GM23338 (cell line): ENCODE measurements at regions not wholly inside any gene's neighbourhood (a gene's known extent, or its start where the extent isn't known, plus 50 kb on each side); places are given as distances from the start of the nearest gene placed in this dataset.

Experiments used
- ATAC-seq: fragments of 200-7000 bp; cut with Tn5 transposase; 3 replicates; pipeline ENCODE4 v1.9.1; 2020
- DNase-seq: peaks from one replicate; pipeline ENCODE4 v3.0.0-alpha.2; 2015; ENCODE audit warnings: low spot score
- H2AFZ ChIP-seq: fragments of 200-600 bp; sonication (generic); 2 replicates; pipeline ENCODE4 v1.8.0; 2016; ENCODE audit warnings: antibody characterized with exemption, mild to moderate bottlenecking, moderate library complexity
- H3F3A ChIP-seq: fragments of 200-600 bp; sonication (generic); replicated peaks from 2 replicates; pipeline ENCODE4 v1.8.0; 2017; ENCODE audit warnings: antibody characterized with exemption, mixed run types, low read depth
- H3K27ac ChIP-seq: fragments of 200-600 bp; sonication (generic); 2 replicates; pipeline ENCODE4 v1.6.1; 2016; ENCODE audit warnings: low read depth
- H3K27me3 ChIP-seq: fragments of 200-600 bp; sonication (generic); 2 replicates; pipeline ENCODE4 v1.8.0; 2016; ENCODE audit warnings: mild to moderate bottlenecking, mixed run types, moderate library complexity; ENCODE audit not compliant: insufficient read depth
- H3K36me3 ChIP-seq: fragments of 200-600 bp; sonication (generic); 2 replicates; pipeline ENCODE4 v1.8.0; 2016; ENCODE audit warnings: mild to moderate bottlenecking; ENCODE audit not compliant: insufficient read depth
- H3K4me1 ChIP-seq: fragments of 200-600 bp; sonication (generic); 2 replicates; pipeline ENCODE4 v1.8.0; 2016; ENCODE audit warnings: mild to moderate bottlenecking, moderate library complexity; ENCODE audit not compliant: insufficient read depth
- H3K4me2 ChIP-seq: fragments of 200-600 bp; sonication (generic); 2 replicates; pipeline ENCODE4 v1.7.1; 2017; ENCODE audit warnings: mixed run types
- H3K4me3 ChIP-seq: fragments of 200-600 bp; sonication (generic); 2 replicates; pipeline ENCODE4 v1.6.1; 2016; ENCODE audit warnings: mixed run types
- H3K79me2 ChIP-seq: fragments of 200-600 bp; sonication (generic); replicated peaks from 2 replicates; pipeline ENCODE4 v1.8.0; 2017; ENCODE audit warnings: mild to moderate bottlenecking; ENCODE audit not compliant: insufficient read depth
- H3K9me2 ChIP-seq: fragments of 200-600 bp; sonication (generic); 2 replicates; pipeline ENCODE4 v1.8.0; 2017; ENCODE audit not compliant: insufficient read depth
- H4K20me1 ChIP-seq: fragments of 200-600 bp; sonication (generic); replicated peaks from 2 replicates; pipeline ENCODE4 v1.8.0; 2017; ENCODE audit warnings: mild to moderate bottlenecking; ENCODE audit not compliant: insufficient read depth
- H3K27ac Mint-ChIP-seq: 2 replicates; pipeline ENCODE4 v1.8.0; 2020; ENCODE audit warnings: inconsistent platforms, mild to moderate bottlenecking, moderate library complexity, mixed read lengths
- H3K27me3 Mint-ChIP-seq: 3 replicates; pipeline ENCODE4 v1.8.0; 2022; ENCODE audit warnings: low read depth, mild to moderate bottlenecking, moderate library complexity, mixed read lengths, inconsistent platforms; ENCODE audit not compliant: insufficient read depth, poor library complexity
- H3K36me3 Mint-ChIP-seq: 3 replicates; pipeline ENCODE4 v1.8.0; 2021; ENCODE audit warnings: low read depth, mild to moderate bottlenecking, inconsistent platforms, moderate library complexity, mixed read lengths
- H3K4me1 Mint-ChIP-seq: 3 replicates; pipeline ENCODE4 v1.8.0; 2020; ENCODE audit warnings: mild to moderate bottlenecking, inconsistent platforms, mixed read lengths
- H3K4me3 Mint-ChIP-seq: 3 replicates; pipeline ENCODE4 v1.8.0; 2021; ENCODE audit warnings: moderate library complexity, mild to moderate bottlenecking, inconsistent platforms, mixed read lengths
- H3K9me3 Mint-ChIP-seq: 3 replicates; pipeline ENCODE4 v1.8.0; 2020; ENCODE audit warnings: moderate library complexity, mild to moderate bottlenecking, inconsistent platforms, mixed read lengths
- CREB1 ChIP-seq: fragments of 250-450 bp; sonication (Bioruptor Pico); IDR thresholded peaks from 2 replicates; pipeline ENCODE4 v1.5.0; 2020; ENCODE audit warnings: low read depth, mild to moderate bottlenecking, moderate library complexity
- CTCF ChIP-seq, 2 experiments: fragments of 200-600 bp in 1 of 2; sonication (generic) in 1 of 2; conservative IDR thresholded peaks; 2 replicates each; pipeline versions ENCODE4 v1.5.1 to v1.6.1; 2016 to 2017; ENCODE audit warnings: antibody characterized with exemption in 2 of 2, low read depth in 2 of 2, mild to moderate bottlenecking in 2 of 2, moderate library complexity in 1 of 2
- ETS1 ChIP-seq: IDR thresholded peaks from 2 replicates; pipeline ENCODE4 v1.6.1; 2016; ENCODE audit warnings: antibody characterized with exemption
- EZH2 ChIP-seq: fragments of 200-600 bp; sonication (generic); IDR thresholded peaks from one replicate; pipeline ENCODE4 v1.8.0; 2017; ENCODE audit warnings: antibody characterized with exemption, mild to moderate bottlenecking, low read depth; ENCODE audit not compliant: unreplicated experiment
- EZH2phosphoT487 ChIP-seq: fragments of 200-600 bp; sonication (generic); IDR thresholded peaks from one replicate; pipeline ENCODE4 v1.8.1; 2018; ENCODE audit warnings: antibody characterized with exemption; ENCODE audit not compliant: unreplicated experiment
- JUNB ChIP-seq: IDR thresholded peaks from one replicate; pipeline ENCODE4 v1.6.1; 2016; ENCODE audit warnings: antibody characterized with exemption; ENCODE audit not compliant: unreplicated experiment
- NANOG ChIP-seq: IDR thresholded peaks from 2 replicates; pipeline ENCODE4 v1.6.1; 2016; ENCODE audit warnings: antibody characterized with exemption, borderline replicate concordance
- POLR2AphosphoS5 ChIP-seq: IDR thresholded peaks from 2 replicates; pipeline ENCODE4 v1.6.1; 2016; ENCODE audit warnings: antibody characterized with exemption, low read depth
- REST ChIP-seq: IDR thresholded peaks from one replicate; pipeline ENCODE4 v1.6.1; 2018; ENCODE audit warnings: antibody characterized with exemption; ENCODE audit not compliant: unreplicated experiment
- STAT1 ChIP-seq: IDR thresholded peaks from one replicate; pipeline ENCODE4 v1.6.1; 2016; ENCODE audit warnings: antibody characterized with exemption; ENCODE audit not compliant: unreplicated experiment
- ZNF114 ChIP-seq: fragments of 250-450 bp; sonication (Bioruptor Pico); IDR thresholded peaks from 2 replicates; pipeline ENCODE4 v1.5.0; 2020; ENCODE audit warnings: mild to moderate bottlenecking, moderate library complexity
- ZNF331 ChIP-seq: fragments of 250-450 bp; sonication (Bioruptor Pico); IDR thresholded peaks from 2 replicates; pipeline ENCODE4 v1.5.0; 2020; ENCODE audit warnings: low read depth, mild to moderate bottlenecking, moderate library complexity
- TF ChIP-seq, protein P1 (sequence below): fragments of 250-450 bp; sonication (Bioruptor Pico); IDR thresholded peaks from 2 replicates; pipeline ENCODE4 v1.5.0; 2020; ENCODE audit warnings: mild to moderate bottlenecking, moderate library complexity

- Mint-ChIP-seq H3K9me3 (no peaks in the 10 kb centered on the region), H3K4me3 (no peak overlapping the region), H3K4me1 (no peaks in the 10 kb centered on the region), H3K27ac (no peak overlapping the region), H3K36me3 (no peaks in the 10 kb centered on the region), H3K27me3 (no peaks in the 10 kb centered on the region)
- no peaks in the 10 kb centered on the region for H3K27me3 ChIP-seq
- no peak for ATAC-seq
- H3K79me2 ChIP-seq = no peaks in the 10 kb centered on the region
- H2AFZ ChIP-seq = no peak overlapping the region
- H3K4me2 ChIP-seq = no peak overlapping the region
- no peak for TF ChIP-seq POLR2AphosphoS5
- TF ChIP-seq JUNB = no peak
- TF ChIP-seq STAT1 = no peak
- no peak for TF ChIP-seq ZNF114 (CRISPR knock-in tag)
- no peak for TF ChIP-seq CTCF (conservative IDR thresholded peaks at IDR 0.05; ENCODE audit: low read depth in 2 of 2)
- TF ChIP-seq ZNF331 = no peak
- TF ChIP-seq CREB1 (CRISPR knock-in tag) = no peak
- TF ChIP-seq EZH2phosphoT487 = no peak
- TF ChIP-seq, protein P1, sequence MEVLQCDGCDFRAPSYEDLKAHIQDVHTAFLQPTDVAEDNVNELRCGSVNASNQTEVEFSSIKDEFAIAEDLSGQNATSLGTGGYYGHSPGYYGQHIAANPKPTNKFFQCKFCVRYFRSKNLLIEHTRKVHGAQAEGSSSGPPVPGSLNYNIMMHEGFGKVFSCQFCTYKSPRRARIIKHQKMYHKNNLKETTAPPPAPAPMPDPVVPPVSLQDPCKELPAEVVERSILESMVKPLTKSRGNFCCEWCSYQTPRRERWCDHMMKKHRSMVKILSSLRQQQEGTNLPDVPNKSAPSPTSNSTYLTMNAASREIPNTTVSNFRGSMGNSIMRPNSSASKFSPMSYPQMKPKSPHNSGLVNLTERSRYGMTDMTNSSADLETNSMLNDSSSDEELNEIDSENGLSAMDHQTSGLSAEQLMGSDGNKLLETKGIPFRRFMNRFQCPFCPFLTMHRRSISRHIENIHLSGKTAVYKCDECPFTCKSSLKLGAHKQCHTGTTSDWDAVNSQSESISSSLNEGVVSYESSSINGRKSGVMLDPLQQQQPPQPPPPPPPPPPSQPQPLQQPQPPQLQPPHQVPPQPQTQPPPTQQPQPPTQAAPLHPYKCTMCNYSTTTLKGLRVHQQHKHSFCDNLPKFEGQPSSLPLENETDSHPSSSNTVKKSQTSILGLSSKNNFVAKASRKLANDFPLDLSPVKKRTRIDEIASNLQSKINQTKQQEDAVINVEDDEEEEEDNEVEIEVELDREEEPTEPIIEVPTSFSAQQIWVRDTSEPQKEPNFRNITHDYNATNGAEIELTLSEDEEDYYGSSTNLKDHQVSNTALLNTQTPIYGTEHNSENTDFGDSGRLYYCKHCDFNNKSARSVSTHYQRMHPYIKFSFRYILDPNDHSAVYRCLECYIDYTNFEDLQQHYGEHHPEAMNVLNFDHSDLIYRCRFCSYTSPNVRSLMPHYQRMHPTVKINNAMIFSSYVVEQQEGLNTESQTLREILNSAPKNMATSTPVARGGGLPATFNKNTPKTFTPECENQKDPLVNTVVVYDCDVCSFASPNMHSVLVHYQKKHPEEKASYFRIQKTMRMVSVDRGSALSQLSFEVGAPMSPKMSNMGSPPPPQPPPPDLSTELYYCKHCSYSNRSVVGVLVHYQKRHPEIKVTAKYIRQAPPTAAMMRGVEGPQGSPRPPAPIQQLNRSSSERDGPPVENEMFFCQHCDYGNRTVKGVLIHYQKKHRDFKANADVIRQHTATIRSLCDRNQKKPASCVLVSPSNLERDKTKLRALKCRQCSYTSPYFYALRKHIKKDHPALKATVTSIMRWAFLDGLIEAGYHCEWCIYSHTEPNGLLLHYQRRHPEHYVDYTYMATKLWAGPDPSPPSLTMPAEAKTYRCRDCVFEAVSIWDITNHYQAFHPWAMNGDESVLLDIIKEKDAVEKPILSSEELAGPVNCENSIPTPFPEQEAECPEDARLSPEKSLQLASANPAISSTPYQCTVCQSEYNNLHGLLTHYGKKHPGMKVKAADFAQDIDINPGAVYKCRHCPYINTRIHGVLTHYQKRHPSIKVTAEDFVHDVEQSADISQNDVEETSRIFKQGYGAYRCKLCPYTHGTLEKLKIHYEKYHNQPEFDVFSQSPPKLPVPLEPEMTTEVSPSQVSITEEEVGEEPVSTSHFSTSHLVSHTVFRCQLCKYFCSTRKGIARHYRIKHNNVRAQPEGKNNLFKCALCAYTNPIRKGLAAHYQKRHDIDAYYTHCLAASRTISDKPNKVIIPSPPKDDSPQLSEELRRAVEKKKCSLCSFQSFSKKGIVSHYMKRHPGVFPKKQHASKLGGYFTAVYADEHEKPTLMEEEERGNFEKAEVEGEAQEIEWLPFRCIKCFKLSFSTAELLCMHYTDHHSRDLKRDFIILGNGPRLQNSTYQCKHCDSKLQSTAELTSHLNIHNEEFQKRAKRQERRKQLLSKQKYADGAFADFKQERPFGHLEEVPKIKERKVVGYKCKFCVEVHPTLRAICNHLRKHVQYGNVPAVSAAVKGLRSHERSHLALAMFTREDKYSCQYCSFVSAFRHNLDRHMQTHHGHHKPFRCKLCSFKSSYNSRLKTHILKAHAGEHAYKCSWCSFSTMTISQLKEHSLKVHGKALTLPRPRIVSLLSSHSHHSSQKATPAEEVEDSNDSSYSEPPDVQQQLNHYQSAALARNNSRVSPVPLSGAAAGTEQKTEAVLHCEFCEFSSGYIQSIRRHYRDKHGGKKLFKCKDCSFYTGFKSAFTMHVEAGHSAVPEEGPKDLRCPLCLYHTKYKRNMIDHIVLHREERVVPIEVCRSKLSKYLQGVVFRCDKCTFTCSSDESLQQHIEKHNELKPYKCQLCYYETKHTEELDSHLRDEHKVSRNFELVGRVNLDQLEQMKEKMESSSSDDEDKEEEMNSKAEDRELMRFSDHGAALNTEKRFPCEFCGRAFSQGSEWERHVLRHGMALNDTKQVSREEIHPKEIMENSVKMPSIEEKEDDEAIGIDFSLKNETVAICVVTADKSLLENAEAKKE (CRISPR knock-in tag) = no peak
- no peak for TF ChIP-seq EZH2
- TF ChIP-seq REST = no peak
- no peak for TF ChIP-seq ETS1
- TF ChIP-seq NANOG = no peak
- no peaks in the 10 kb centered on the region for H3F3A ChIP-seq
- H3K9me2 ChIP-seq = peaks cover 3% of the 10 kb centered on the region; the same call in 1 of the 2 replicates
- H3K4me1 ChIP-seq = no peaks in the 10 kb centered on the region
- DNase-seq = no peak
- H3K36me3 ChIP-seq = no peaks in the 10 kb centered on the region
- no peak overlapping the region for H3K27ac ChIP-seq
- H4K20me1 ChIP-seq = no peaks in the 10 kb centered on the region
- H3K4me3 ChIP-seq = no peak overlapping the region
Observed at GRCh38 chr12:90084018-90084417, 375.4 kb upstream of the ATP2B1 start.
